ENCODE measurements at regions not wholly inside any gene's neighbourhood (a gene's known extent, or its start where the extent isn't known, plus 50 kb on each side); places are given as distances from the start of the nearest gene placed in this dataset.
"Not testable (repeated sequence)": the region's sequence is repeated elsewhere in the genome, so short reads cannot be mapped to it uniquely, and the experiment has no call there.

DNA sequence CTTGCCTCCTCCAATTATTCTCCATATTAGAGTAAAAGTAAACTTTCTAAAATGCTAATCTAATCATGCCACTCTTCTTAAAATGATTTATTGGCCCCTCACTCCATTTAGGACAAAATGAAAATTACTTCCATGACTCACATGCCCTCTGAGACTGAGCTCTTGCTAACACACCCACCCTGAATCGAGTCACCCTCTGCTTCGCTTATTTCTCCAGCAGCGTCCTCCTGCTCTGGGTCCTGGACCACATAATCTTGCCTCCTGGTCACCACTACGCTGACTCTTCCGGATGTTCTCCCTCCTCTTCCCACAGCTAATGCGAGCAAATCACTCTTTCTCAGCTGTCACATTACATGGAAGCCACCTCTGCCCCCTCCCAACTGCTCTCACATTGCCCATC lies 384.0 kb upstream of the FZD8 start:
- no peak for FAIRE-seq

DNA sequence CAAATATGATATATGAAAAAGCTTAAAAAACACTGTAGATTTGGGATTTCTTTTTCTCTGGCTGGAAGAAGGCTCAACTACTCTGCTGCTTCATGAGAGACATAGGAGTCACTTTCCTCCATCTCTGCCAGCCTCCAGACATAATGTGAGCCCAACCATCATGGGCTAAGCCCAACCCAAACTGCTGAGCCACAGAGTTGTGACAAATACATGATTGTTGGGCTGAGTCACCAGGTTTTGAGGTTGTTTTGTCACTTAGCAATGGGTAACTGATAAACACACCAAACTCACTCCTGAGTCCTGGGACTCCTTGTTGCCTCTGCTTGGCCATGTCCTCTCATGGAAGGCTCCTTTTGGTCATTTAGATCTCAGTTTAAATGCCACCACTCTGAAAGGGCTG lies 381.8 kb upstream of the FZD8 start:
- no peak for FAIRE-seq

DNA sequence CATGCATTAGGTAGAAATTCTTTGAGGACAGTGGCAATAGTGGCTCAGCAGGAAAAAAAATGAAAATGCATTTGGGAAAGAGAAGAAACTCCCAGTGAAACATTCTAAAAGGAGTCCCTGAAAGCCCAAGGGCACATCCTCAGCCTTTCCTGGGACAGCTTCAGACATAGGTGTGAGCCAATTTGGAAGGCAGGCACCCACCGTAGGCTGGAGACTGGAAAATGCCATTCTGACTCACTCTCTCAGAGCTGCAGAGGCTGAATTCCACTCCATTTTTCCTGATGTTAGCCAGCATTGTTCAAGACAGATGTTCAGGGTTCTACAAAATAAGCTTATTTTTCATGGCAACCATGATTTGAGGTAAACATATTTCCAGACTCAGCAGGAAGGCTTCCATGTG lies 379.0 kb upstream of the FZD8 start:
- no peak for FAIRE-seq

GRCh38 chr10:36019749-36020148 lies 377.7 kb upstream of the FZD8 start:
- FAIRE-seq, result no peak

DNA sequence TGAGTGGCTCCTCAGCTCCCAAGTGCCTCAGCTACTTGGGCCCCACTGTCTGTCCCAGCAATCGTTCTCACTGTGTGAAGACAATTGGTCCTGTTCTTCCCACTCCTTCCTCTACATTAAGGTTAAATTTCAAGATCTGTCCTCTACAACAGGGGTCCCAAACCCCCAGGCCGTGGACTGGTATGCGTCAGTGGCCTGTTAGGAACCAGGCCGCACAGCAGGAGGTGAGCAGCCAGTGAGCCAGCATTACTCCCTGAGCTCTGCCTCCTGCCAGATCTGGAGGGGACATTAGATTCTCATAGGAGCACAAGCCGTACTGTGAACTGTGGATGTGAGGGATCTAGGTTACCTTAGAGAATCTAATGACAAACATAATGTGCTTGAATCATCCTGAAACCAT lies 376.9 kb upstream of the FZD8 start:
- FAIRE-seq, result no peak

DNA sequence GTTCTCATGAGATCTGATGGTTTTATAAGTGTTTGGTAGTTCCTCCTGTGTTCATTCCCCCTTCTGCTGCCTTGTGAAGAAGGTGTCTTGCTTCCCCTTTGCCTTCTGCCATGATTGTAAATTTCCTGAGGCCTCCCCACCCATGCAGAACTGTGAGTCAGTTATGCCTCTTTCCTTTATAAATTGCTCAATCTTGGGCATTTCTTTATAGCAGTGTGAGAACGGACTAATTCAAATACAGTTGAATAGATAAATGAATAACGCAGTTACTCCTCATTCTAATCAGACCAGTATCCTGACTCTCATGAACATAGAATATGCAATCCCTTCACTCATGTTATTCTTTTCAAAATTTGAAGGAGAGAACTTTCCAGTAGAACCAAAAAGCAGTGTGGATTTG lies 375.0 kb upstream of the FZD8 start:
- FAIRE-seq, result no peak

GRCh38 chr10:36007369-36007768 lies 365.3 kb upstream of the FZD8 start:
- no peak for FAIRE-seq

DNA sequence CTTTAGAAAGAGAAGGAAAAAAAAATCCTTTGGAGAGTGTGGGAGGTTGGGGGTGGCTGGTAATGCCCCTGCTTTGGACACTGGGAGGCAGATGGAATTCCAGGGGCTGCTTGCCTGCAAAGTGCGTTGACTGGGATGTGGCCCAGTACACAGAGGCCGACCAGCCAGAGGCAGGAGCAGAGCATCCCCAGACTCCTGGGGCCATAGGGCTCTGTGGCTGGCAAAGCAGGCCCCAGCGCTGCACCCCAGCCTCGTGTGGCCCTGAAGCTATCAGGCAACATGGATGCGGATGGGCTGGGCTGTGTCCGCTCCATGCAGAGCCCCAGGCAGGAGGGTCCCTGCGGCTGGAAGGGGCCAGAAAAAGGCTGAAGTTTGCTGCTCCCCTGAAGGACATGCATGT lies 361.6 kb upstream of the FZD8 start:
- no peak for FAIRE-seq

DNA sequence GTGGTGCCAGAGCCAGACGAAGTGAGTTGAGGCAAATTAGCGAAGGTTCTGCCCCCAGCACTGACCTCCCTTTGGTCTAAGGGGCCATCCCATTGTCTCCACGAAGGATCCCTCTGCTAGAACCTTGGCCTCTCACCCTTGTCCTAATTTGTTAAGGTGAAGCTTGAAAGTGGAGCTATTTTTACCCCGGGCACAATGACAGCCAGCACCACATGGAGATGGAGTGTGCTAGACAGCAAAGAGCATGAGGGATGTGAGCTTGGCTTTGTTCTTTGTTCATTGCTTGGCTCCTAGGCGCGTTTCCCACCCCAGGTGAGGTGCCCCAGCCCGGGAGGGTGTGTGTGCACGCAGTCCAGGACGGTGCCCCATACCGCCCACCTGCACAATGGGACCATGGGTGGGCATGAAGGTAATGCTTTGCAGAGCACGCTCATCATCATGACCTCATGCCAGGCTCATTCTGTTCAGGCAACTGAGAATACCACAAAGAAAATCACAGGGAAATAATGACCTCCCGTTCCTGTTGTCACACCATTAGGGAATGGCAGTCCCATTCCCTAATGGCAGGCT lies 361.0 kb upstream of the FZD8 start:
- no peak for FAIRE-seq

GRCh38 chr10:36002445-36002844 lies 360.3 kb upstream of the FZD8 start:
- FAIRE-seq, result no peak

- FAIRE-seq, result not testable (repeated sequence)
Observed at GRCh38 chr10:36000754-36001153, 358.7 kb upstream of the FZD8 start.

- no peak for FAIRE-seq
Observed at GRCh38 chr10:35998026-35998425, 355.9 kb upstream of the FZD8 start.

- no peak for FAIRE-seq
Observed at GRCh38 chr10:35995485-35995884, 353.4 kb upstream of the FZD8 start.

DNA sequence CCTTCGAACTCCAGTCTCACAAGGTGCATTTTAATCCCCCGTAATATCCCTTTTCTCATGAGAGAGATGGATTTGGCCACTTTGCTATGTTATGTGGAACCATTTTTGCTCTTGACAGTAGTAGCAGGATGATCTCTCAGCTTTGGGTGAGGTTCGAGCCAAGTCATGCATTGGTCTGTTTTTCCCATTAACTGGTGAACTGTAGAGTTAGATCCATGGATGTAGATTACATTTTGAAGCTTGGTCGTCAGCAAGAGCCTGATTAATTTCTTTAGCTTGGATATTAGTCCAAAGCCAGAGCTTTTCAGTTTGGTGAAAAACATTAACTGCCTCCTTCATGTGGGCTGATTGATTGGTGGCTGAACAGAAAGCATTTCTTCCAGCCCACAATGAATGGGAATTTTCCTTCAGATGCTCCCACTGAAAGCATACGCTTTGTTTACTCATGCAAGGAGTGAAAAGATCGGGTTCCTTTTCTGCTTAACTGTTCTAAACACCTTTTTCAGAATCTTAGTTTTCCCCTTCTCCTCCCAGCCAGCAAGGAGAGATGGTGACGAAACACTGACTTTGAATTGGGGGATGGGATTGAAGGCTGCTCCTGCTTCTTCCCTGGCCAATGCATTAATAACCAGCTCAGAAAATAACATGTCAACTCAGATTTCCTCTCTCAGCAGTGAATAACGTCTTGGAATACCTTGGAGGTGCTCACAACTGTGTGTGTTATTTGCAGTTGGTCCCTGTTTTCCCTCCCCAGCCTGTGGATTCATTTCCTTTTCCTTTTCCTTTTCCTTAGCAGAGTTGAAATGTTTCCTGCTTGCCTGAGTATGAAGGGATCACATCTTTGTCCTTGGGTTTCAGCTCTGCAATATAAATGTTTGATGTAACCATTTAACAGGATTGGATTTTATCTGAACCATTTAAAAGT lies 351.8 kb upstream of the FZD8 start:
- FAIRE-seq, result no peak

DNA sequence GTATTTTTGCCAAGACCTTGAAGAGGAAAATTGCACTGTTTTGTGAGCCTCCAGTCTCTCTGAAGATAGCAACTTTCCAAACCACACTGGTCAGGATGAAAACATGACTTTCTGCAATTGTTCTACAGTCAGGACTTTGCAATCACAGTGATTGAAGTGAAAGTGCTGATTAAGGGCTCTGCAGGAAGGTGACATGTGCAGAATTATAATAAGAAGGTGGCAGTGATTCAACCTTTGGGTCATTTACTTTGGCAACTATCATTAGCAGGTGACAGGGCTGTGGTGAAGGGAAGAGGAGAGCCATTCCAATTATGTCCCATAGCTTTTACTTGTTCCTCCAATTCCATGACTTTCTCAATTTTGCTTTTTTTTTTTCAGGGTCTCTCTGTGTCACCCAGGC lies 350.0 kb upstream of the FZD8 start:
- FAIRE-seq, result no peak

DNA sequence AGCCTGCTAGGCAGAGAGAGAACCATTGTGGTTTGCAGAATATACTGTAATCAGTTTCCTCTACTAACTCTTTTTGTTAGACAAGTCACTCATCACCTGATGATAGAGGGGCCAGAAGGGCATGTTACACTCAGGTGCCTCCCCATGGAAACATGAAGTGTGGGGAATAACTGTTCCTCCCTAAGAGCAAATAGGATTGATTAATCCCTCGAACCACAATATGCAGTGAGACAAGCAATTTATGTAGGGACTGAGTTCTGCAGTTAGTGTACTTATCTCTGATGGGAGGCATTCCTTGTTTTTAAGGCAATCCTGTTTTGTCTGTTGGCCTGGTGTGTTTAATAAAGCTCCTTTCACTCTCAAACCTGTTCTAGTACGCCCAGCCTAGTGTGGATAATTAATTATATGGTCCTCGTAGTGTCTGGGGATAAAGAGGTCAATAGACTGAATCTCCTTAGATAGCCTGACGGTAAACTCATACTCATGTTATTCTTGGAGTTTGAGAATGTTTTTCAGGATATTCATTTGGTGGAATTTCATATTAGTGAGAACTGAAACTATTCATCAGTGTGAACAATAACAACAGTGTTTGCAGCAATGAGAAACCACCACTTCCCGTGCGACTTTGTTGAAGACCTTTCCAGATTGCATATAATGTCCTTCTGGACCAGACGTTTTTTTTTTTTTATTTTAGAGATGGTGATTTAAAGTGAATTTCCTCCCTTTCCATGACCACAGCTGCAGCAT lies 344.8 kb upstream of the FZD8 start:
- FAIRE-seq, result no peak

GRCh38 chr10:35979116-35979515 lies 337.0 kb upstream of the FZD8 start:
- FAIRE-seq, result no peak

- not testable (repeated sequence) for FAIRE-seq
Observed at GRCh38 chr10:35973912-35974591, 332.0 kb upstream of the FZD8 start.

- no peak for FAIRE-seq
Observed at GRCh38 chr10:35972275-35972674, 330.2 kb upstream of the FZD8 start.

DNA sequence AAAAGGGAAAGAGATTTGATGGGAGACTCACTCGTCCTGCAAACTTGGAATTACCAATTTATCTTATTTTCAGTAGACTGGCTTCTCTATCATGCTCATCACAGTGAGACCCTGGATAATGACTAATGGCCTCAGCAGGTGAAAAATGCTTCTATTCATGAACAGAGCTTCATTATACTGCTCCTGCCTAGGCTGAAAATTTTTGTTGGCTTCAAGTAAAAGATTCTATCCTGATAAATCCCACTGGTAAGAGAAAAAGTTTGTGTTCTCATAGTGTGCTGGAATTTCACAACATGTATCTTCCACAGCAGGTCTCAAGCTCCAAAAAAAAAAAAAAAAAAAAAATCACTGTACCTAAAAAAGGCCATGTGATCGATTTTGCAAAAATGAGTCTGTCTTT lies 329.3 kb upstream of the FZD8 start:
- no peak for FAIRE-seq

- no peak for FAIRE-seq
Observed at GRCh38 chr10:35963685-35964084, 321.6 kb upstream of the FZD8 start.

DNA sequence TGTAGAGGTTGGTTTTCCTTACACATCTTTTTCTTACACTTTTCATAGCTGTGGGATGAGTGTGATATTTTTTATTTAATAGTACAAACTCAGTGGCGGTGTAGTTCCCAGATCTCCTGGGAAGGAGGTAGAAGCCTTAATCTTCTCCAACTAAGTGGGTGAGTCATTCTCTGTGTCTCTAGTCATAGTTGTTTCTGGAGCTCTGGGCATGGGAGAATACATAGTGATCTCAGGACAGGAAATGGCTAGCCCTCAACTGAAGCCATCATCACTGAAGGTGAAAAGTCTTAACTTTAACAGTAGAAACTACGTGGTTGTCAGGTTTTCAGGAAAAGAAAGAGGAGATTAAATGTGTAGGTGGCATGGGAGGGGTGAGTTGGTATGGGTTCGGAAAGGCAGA lies 319.4 kb upstream of the FZD8 start:
- no peak for FAIRE-seq

DNA sequence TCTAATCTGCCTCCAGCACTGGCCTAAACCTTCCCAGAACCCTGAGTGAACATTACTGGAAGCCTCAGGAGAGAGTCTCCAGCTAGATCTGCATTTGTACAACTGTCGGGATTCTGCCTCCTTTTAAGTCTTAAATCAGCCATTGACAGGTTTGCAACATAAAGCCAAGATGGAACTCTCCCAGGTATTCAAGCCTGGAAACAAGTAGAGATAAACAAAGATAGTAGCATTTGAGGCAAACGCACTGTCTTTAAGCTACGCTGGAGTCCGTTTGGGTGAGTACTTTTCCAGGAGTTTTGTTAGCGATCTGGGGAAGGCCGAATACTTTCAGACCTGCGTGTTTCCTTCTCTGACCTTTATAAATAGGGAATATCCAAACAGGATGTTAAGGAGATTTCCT lies 317.2 kb upstream of the FZD8 start:
- no peak for FAIRE-seq
